Lung (tissue), 11 donors: ENCODE measurements at regions not wholly inside any gene's neighbourhood (a gene's known extent, or its start where the extent isn't known, plus 50 kb on each side); places are given as distances from the start of the nearest gene placed in this dataset.

ENCODE experiments used
- ATAC-seq: fragments of 200-7000 bp; cut with Tn5 transposase; one replicate; pipeline ENCODE4 v1.9.1; 2020; ENCODE audit warnings: moderate number of reproducible peaks; ENCODE audit not compliant: insufficient read depth, low FRiP score
- DNase-seq, 3 donors: peaks; one replicate each; pipeline ENCODE4 v3.0.0-alpha.2; 2013 to 2017
- H3K27ac ChIP-seq, 2 donors: one replicate each; pipeline ENCODE4 v1.5.1; 2013; ENCODE audit warnings: mild to moderate bottlenecking in 2 of 2, moderate library complexity in 2 of 2, control low read depth in 1 of 2, inconsistent platforms in 1 of 2, low read depth in 1 of 2, low read length in 1 of 2
- H3K27me3 ChIP-seq, 3 donors: one replicate each; pipeline ENCODE4 v1.5.1; 2013; ENCODE audit warnings: low read length in 2 of 3; ENCODE audit not compliant: control insufficient read depth in 3 of 3, insufficient read depth in 3 of 3
- H3K36me3 ChIP-seq, 4 donors: one replicate each; pipeline ENCODE4 v1.5.1; 2013; ENCODE audit warnings: low read length in 4 of 4, mild to moderate bottlenecking in 1 of 4, moderate library complexity in 1 of 4; ENCODE audit not compliant: control insufficient read depth in 4 of 4, insufficient read depth in 4 of 4
- H3K4me1 ChIP-seq, 5 donors: one replicate each; pipeline ENCODE4 v1.5.1; 2013; ENCODE audit warnings: low read length in 5 of 5, mild to moderate bottlenecking in 2 of 5, moderate library complexity in 1 of 5; ENCODE audit not compliant: control insufficient read depth in 5 of 5, insufficient read depth in 5 of 5
- H3K4me3 ChIP-seq: one replicate; pipeline ENCODE4 v1.5.1; 2013; ENCODE audit warnings: mild to moderate bottlenecking, control low read depth, moderate library complexity
- H3K9ac ChIP-seq, 2 donors: one replicate each; pipeline ENCODE4 v1.5.1; 2013; ENCODE audit warnings: low read length in 2 of 2, control low read depth in 1 of 2; ENCODE audit not compliant: insufficient read depth in 1 of 2
- H3K9me3 ChIP-seq, 4 donors: one replicate each; pipeline ENCODE4 v1.5.1; 2013; ENCODE audit warnings: low read length in 3 of 4, mild to moderate bottlenecking in 1 of 4, moderate library complexity in 1 of 4; ENCODE audit not compliant: control insufficient read depth in 4 of 4, insufficient read depth in 3 of 4
- CTCF ChIP-seq: IDR thresholded peaks from 2 replicates; pipeline ENCODE4 v1.5.1; 2012; ENCODE audit warnings: mild to moderate bottlenecking; ENCODE audit errors: control extremely low read depth, extremely low read depth
- WGBS, 2 donors: extraction: QIAGEN DNeasy Blood & Tissue Kit; methylation state at CpG; one replicate each; pipeline ENCODE4 v1.1.7; 2013; 5-methylcytosine and 5-hydroxymethylcytosine counted together
- donor health status: control.
- donor health status: control.
- donor health status: Bipolar disorder and iron deficiency.
- donor health status: healthy.
- donor health status: DM: yes; HTN: yes; CAD: no.

- no peak overlapping the region for H3K4me3 ChIP-seq
- TF ChIP-seq CTCF: no peak
- peak in 1 of 3 donors; percentile 6 for DNase-seq
- H3K27ac ChIP-seq: no peak overlapping the region
- peaks cover 0 to 5% (median 0%) of the 10 kb centered on the region in 4 donors for H3K9me3 ChIP-seq
- ATAC-seq: no peak
- peaks cover 0 to 3% (median 0%) of the 10 kb centered on the region in 5 donors for H3K4me1 ChIP-seq
- no peaks in the 10 kb centered on the region for H3K36me3 ChIP-seq
- peaks cover 0 to 30% (median 0%) of the 10 kb centered on the region in 3 donors for H3K27me3 ChIP-seq
- no peak overlapping the region for H3K9ac ChIP-seq
- WGBS, 2 donors: 74 to 76% methylated on average over 16 of the region's 16 CpGs
These were observed 151.3 kb upstream of the FAM20C start for GRCh38 chr7:40799-41750.

- no peaks in the 10 kb centered on the region for H3K36me3 ChIP-seq
- H3K9me3 ChIP-seq: peaks cover 0 to 6% (median 0%) of the 10 kb centered on the region in 4 donors
- 84 to 90% methylated on average over 10 of the region's 10 CpGs for WGBS, 2 donors
- H3K27ac ChIP-seq: no peak overlapping the region
- ATAC-seq (no peak), DNase-seq (no peak)
- H3K27me3 ChIP-seq: peaks cover 0 to 36% (median 0%) of the 10 kb centered on the region in 3 donors
- no peak overlapping the region for H3K4me3 ChIP-seq
- H3K4me1 ChIP-seq: peaks cover 0 to 3% (median 0%) of the 10 kb centered on the region in 5 donors
- TF ChIP-seq CTCF: no peak
- H3K9ac ChIP-seq: no peak overlapping the region
These were observed 150.3 kb upstream of the FAM20C start for GRCh38 chr7:41917-42565.

GRCh38 chr7:43791-44540, 148.4 kb upstream of the FAM20C start:
- H3K9ac ChIP-seq: no peak overlapping the region
- H3K4me1 ChIP-seq: peaks cover 0 to 3% (median 0%) of the 10 kb centered on the region in 5 donors
- 88 to 92% methylated on average over 14 of the region's 14 CpGs for WGBS, 2 donors
- no peaks in the 10 kb centered on the region for H3K36me3 ChIP-seq
- H3K9me3 ChIP-seq: peaks cover 0 to 6% (median 0%) of the 10 kb centered on the region in 4 donors
- ATAC-seq: no peak
- no peak overlapping the region for H3K4me3 ChIP-seq
- no peak for DNase-seq
- peaks cover 0 to 36% (median 0%) of the 10 kb centered on the region in 3 donors for H3K27me3 ChIP-seq
- no peak overlapping the region for H3K27ac ChIP-seq
- TF ChIP-seq CTCF: no peak
